GM13977 (cell line): ENCODE measurements at regions not wholly inside any gene's neighbourhood (a gene's known extent, or its start where the extent isn't known, plus 50 kb on each side); places are given as distances from the start of the nearest gene placed in this dataset.

Experiments
- DNase-seq: peaks from one replicate; pipeline ENCODE4 v3.0.0; 2012; ENCODE audit warnings: low spot score
- CTCF ChIP-seq: IDR thresholded peaks from 2 replicates; pipeline ENCODE4 v1.5.1; 2012; ENCODE audit warnings: mild to moderate bottlenecking, control low read depth; ENCODE audit not compliant: insufficient read depth; ENCODE audit errors: extremely low read depth, missing control alignments
- in situ Hi-C: fragments of 300-500 bp; cut with MboI; formaldehyde crosslinking; loops from one replicate; pipeline ENCODE4 v1.12.0; 2022; ENCODE audit warnings: low sequenced_read_pairs, low pct_unique_long_range_greater_than_20kb, mixed read lengths, inconsistent platforms; ENCODE audit not compliant: unreplicated experiment

GRCh38 chr22:47567126-47568090, 805.0 kb downstream of the TBC1D22A start:
- no peak for TF ChIP-seq CTCF
- DNase-seq = no peak
- in situ Hi-C loops = no loop called here

- no peak for DNase-seq
- in situ Hi-C loops = no loop called here
- no peak for TF ChIP-seq CTCF
Observed at GRCh38 chr22:47566491-47566890, 804.0 kb downstream of the TBC1D22A start.

- no peak for TF ChIP-seq CTCF
- DNase-seq = no peak
- in situ Hi-C loops = no loop called here
Observed at GRCh38 chr22:47565607-47566006, 803.2 kb downstream of the TBC1D22A start.

- DNase-seq = no peak
- in situ Hi-C loops = no loop called here
- TF ChIP-seq CTCF = no peak
Observed at GRCh38 chr22:47564651-47565434, 802.4 kb downstream of the TBC1D22A start.

- TF ChIP-seq CTCF = no peak
- DNase-seq = no peak
- in situ Hi-C loops = no loop called here
Observed at GRCh38 chr22:47564158-47564450, 801.7 kb downstream of the TBC1D22A start.

- no peak for DNase-seq
- no peak for TF ChIP-seq CTCF
- in situ Hi-C loops = no loop called here
Observed at GRCh38 chr22:47563406-47564157, 801.1 kb downstream of the TBC1D22A start.
